Calu3 (cell line): ENCODE measurements at regions not wholly inside any gene's neighbourhood (a gene's known extent, or its start where the extent isn't known, plus 50 kb on each side); places are given as distances from the start of the nearest gene placed in this dataset.
A peak's percentile ranks its signal among the peaks of the same experiment; 100 is the strongest.

Source experiments
- BruUV-seq: library from RNA; stranded (reverse); fragments of 400-500 nt; replicated peaks from 2 replicates; lab custom pipeline; 2021; lab: Mats Ljungman, UMichigan
- CTCF ChIA-PET: fragments of 300-600 bp; sonication (Branson Sonifier 250); formaldehyde crosslinking; loops from one replicate; lab custom pipeline; 2022; ENCODE audit warnings: antibody characterized with exemption; lab: Charles Lee
- DNase-seq: peaks from one replicate; pipeline ENCODE4 v3.0.0; 2022
- H3K27ac Mint-ChIP-seq: one replicate; pipeline ENCODE4 v1.8.0; 2022; ENCODE audit warnings: mixed read lengths; ENCODE audit not compliant: unreplicated experiment
- H3K27me3 Mint-ChIP-seq: one replicate; pipeline ENCODE4 v1.8.0; 2022; ENCODE audit warnings: mixed read lengths; ENCODE audit not compliant: unreplicated experiment
- H3K36me3 Mint-ChIP-seq: one replicate; pipeline ENCODE4 v1.8.0; 2022; ENCODE audit warnings: mild to moderate bottlenecking, moderate library complexity, mixed read lengths; ENCODE audit not compliant: insufficient read depth, unreplicated experiment
- H3K4me1 Mint-ChIP-seq: one replicate; pipeline ENCODE4 v1.8.0; 2022; ENCODE audit warnings: mild to moderate bottlenecking, low read depth, mixed read lengths; ENCODE audit not compliant: unreplicated experiment
- H3K4me3 Mint-ChIP-seq: one replicate; pipeline ENCODE4 v1.8.0; 2022; ENCODE audit warnings: mild to moderate bottlenecking, low read depth, moderate library complexity, mixed read lengths; ENCODE audit not compliant: unreplicated experiment
- H3K9me3 Mint-ChIP-seq: one replicate; pipeline ENCODE4 v1.8.0; 2022; ENCODE audit warnings: low read depth, mixed read lengths; ENCODE audit not compliant: unreplicated experiment
- CTCF ChIP-seq: fragments of 200-600 bp; IDR thresholded peaks from one replicate; pipeline ENCODE4 v1.8.0; 2022; ENCODE audit warnings: antibody characterized with exemption; ENCODE audit not compliant: unreplicated experiment
- intact Hi-C: fragments of 100-400 bp; cut with micrococcal nuclease; formaldehyde crosslinking; loops from one replicate; pipeline ENCODE4 v1.10.0; 2022; ENCODE audit not compliant: unreplicated experiment

GRCh38 chr6:113120582-113121285 is 736.4 kb upstream of the MARCKS start:
- TF ChIP-seq CTCF: no peak
- H3K4me1 Mint-ChIP-seq: peaks cover 30% of the 10 kb centered on the region
- intact Hi-C loops: loop anchor here (5.0 to 10.0 kb wide), 5 partner anchors 242 to 757 kb away; partner anchors contain the start of gene MARCKS
- H3K27me3 Mint-ChIP-seq: no peaks in the 10 kb centered on the region
- DNase-seq: peak; percentile 45
- BruUV-seq: no TSS peak
- H3K27ac Mint-ChIP-seq: peak overlapping the region; percentile 37
- H3K4me3 Mint-ChIP-seq: peak overlapping the region; percentile 13
- no peaks in the 10 kb centered on the region for H3K36me3 Mint-ChIP-seq
- peaks cover 13% of the 10 kb centered on the region for H3K9me3 Mint-ChIP-seq
- CTCF ChIA-PET: interaction anchor here (1.1 kb wide), 1 partner anchor 738 kb away, joined by 6 read pairs; no protein-coding TSS in a partner anchor

- no TSS peak for BruUV-seq
- Mint-ChIP-seq H3K9me3 (peaks cover 10% of the 10 kb centered on the region), H3K36me3 (no peaks in the 10 kb centered on the region), H3K4me3 (no peak overlapping the region), H3K27me3 (no peaks in the 10 kb centered on the region), H3K27ac (no peak overlapping the region), H3K4me1 (peaks cover 30% of the 10 kb centered on the region)
- intact Hi-C loops: loop anchor here (5.0 to 10.0 kb wide), 5 partner anchors 241 to 756 kb away; partner anchors contain the start of gene MARCKS
- no peak for TF ChIP-seq CTCF
- CTCF ChIA-PET: interaction anchor here (0.9 to 1.1 kb wide), 2 partner anchors 737 kb away, joined by 3 to 6 read pairs; no protein-coding TSS in a partner anchor
- no peak for DNase-seq
Measured at GRCh38 chr6:113121571-113121970, 735.6 kb upstream of the MARCKS start.

- TF ChIP-seq CTCF: no peak
- CTCF ChIA-PET: interaction anchor here (0.9 to 1.2 kb wide), 2 partner anchors 736 to 757 kb away, joined by 3 read pairs; no protein-coding TSS in a partner anchor
- Mint-ChIP-seq H3K27ac (peak overlapping the region; percentile 10), H3K4me1 (peaks cover 30% of the 10 kb centered on the region), H3K9me3 (peaks cover 7% of the 10 kb centered on the region), H3K27me3 (no peaks in the 10 kb centered on the region), H3K36me3 (no peaks in the 10 kb centered on the region), H3K4me3 (no peak overlapping the region)
- intact Hi-C loops: loop anchor here (2.0 to 10.0 kb wide), 7 partner anchors 185 to 755 kb away; partner anchors contain the start of gene MARCKS
- BruUV-seq: no TSS peak
- DNase-seq: peak; percentile 44
Measured at GRCh38 chr6:113122060-113122459, 735.1 kb upstream of the MARCKS start.

- Mint-ChIP-seq H3K27ac (no peak overlapping the region), H3K36me3 (no peaks in the 10 kb centered on the region), H3K9me3 (no peaks in the 10 kb centered on the region), H3K4me3 (no peak overlapping the region), H3K4me1 (peaks cover 17% of the 10 kb centered on the region), H3K27me3 (no peaks in the 10 kb centered on the region)
- CTCF ChIA-PET: no interaction called here
- BruUV-seq: no TSS peak
- intact Hi-C loops: loop anchor here (10.0 kb wide), 1 partner anchor 341 kb away; no protein-coding TSS in a partner anchor
- DNase-seq: no peak
- no peak for TF ChIP-seq CTCF
Measured at GRCh38 chr6:113125626-113126025, 731.5 kb upstream of the MARCKS start.
